ENCODE measurements at regions not wholly inside any gene's neighbourhood (a gene's known extent, or its start where the extent isn't known, plus 50 kb on each side); places are given as distances from the start of the nearest gene placed in this dataset.
"Not testable (repeated sequence)": the region's sequence is repeated elsewhere in the genome, so short reads cannot be mapped to it uniquely, and the experiment has no call there.

- TF ChIP-seq POLR2A, CTCF (IDR thresholded peaks at IDR 0.05): not testable (repeated sequence)
Measured at GRCh38 chrY:10999715-11000114, 1472.0 kb downstream of the TSPY10 start.

Data from adrenal gland (tissue), 5 donors.